Activated T-cell treated with anti-CD3 and anti-CD28 coated beads, Interleukin-2, amount 50 U/mL, for 4 hours (primary cell): ENCODE measurements at regions not wholly inside any gene's neighbourhood (a gene's known extent, or its start where the extent isn't known, plus 50 kb on each side); places are given as distances from the start of the nearest gene placed in this dataset.

Experiments
- ATAC-seq, 2 donors: fragments of 200-7000 bp; cut with Tn5 transposase; one replicate each; pipeline ENCODE4 v1.10.0; 2021
- DNase-seq: peaks from one replicate; pipeline ENCODE4 v3.0.0-alpha.2; 2020
- H3K27me3 Mint-ChIP-seq: one replicate; pipeline ENCODE4 v1.8.0; 2021; ENCODE audit warnings: low read depth, mixed read lengths
- H3K36me3 Mint-ChIP-seq: one replicate; pipeline ENCODE4 v1.8.0; 2022; ENCODE audit warnings: mixed read lengths; ENCODE audit not compliant: insufficient read depth
- H3K4me1 Mint-ChIP-seq: one replicate; pipeline ENCODE4 v1.8.0; 2021; ENCODE audit warnings: low read depth, mixed read lengths
- H3K4me3 Mint-ChIP-seq: one replicate; pipeline ENCODE4 v1.8.0; 2021; ENCODE audit warnings: mild to moderate bottlenecking, moderate library complexity, mixed read lengths
- H3K9me3 Mint-ChIP-seq: one replicate; pipeline ENCODE4 v1.8.0; 2021; ENCODE audit warnings: mixed read lengths

DNA sequence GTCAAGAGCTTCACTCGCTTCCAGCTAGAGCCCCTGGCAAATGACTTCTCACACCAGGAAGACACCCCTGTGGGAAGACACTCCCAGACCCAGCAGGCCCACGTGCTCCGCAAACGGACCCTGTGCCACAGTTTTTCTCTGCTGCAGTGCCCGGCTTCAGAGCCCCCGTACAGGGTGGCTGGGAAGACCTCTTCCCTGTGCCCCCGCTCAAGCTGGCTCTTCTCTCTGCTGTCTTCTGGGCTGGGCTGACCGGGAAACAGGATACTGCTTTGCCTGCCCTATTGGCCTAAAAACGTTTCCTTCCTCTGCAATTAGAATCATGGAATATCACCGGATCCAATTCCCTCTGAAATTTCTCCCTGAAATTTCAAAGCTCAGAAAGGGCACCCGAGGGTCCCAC lies 63.7 kb upstream of the CRHR1 start:
- H3K4me1 Mint-ChIP-seq, result no peaks in the 10 kb centered on the region
- no peak overlapping the region for H3K4me3 Mint-ChIP-seq
- H3K27me3 Mint-ChIP-seq, result peaks cover 32% of the 10 kb centered on the region
- peaks cover 9% of the 10 kb centered on the region for H3K9me3 Mint-ChIP-seq
- no peaks in the 10 kb centered on the region for H3K36me3 Mint-ChIP-seq
- DNase-seq (no peak), ATAC-seq (no peak)

DNA sequence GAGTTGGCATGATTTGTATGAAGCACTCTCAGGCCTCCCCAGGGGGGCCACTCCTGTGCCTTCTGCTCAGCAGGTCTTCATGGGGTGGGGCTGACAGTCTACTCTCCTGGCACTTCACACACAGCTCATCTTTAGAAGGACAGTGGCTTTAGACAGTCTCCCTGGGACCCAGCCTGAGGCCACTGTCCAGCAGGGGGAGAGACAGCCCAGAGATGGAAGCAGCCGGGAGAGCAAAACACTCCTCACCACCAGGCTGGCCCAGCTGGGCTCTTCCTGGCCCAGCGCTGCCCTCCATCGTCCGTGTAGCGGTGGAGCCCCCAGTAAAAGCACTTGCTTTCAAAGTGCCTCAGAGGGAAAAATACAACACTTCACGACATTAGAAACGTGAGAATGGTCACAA lies 62.0 kb upstream of the CRHR1 start:
- no peak for ATAC-seq
- Mint-ChIP-seq H3K4me3 (no peak overlapping the region), H3K27me3 (peaks cover 38% of the 10 kb centered on the region)

DNA sequence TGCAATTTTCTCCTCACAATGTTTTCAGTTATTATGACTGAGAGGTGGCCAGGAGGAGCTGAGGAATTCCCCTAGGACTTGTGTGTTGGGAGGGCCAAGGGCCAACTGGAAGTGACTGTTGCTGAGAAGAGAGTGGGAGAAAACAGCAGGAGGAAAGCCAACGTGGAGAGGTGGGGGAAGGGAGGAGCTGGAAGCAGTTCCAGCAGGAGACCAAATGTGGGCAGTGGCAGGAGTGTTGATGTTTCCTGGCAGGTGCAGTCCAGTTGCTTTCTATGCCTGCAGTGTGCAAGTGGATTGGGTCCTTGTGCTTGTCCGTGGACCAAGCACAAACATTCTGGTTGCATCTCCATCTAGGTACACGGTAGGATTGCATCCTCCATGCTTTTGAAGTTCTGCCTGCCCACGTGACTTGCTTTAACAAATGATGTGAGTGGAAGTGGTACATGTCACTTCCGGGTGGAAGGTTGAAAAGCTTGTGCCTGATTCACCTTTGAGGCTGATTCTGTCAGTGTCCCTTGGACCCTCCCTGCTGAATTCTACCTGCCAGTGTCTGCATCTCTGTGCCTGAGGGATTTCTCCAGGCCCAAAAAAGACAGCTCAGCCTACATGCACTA lies 54.7 kb upstream of the CRHR1 start:
- no peaks in the 10 kb centered on the region for H3K4me1 Mint-ChIP-seq
- H3K9me3 Mint-ChIP-seq, result peaks cover 27% of the 10 kb centered on the region
- peaks cover 51% of the 10 kb centered on the region for H3K27me3 Mint-ChIP-seq
- ATAC-seq (no peak), DNase-seq (no peak)
- H3K4me3 Mint-ChIP-seq, result no peak overlapping the region
- H3K36me3 Mint-ChIP-seq, result peaks cover 2% of the 10 kb centered on the region

More for the DNA sequence above, 62.0 kb upstream of the CRHR1 start:
- Mint-ChIP-seq H3K36me3 (no peaks in the 10 kb centered on the region), H3K9me3 (peaks cover 14% of the 10 kb centered on the region), H3K4me1 (no peaks in the 10 kb centered on the region)
- no peak for DNase-seq

DNA sequence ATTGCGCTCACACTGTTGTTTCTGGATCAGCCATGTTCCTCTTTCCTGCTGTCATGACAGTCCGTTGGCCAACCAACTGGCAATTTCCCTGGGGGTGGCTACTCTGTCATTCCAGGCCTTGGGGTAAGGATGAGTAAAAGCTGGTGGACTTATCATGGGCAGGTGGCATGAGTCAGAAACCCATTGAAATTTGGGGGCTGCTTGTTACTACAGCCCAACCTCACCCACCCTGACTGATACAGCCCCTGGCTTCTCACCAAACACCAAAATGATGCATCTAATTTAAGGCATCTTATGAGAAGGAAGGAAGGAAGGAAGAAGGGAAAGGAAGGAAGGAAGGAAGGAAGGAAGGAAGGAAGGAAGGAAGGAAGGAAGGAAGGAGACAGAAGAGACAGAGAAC lies 53.9 kb upstream of the CRHR1 start:
- no peak for DNase-seq
- Mint-ChIP-seq H3K4me1 (no peaks in the 10 kb centered on the region), H3K9me3 (peaks cover 23% of the 10 kb centered on the region), H3K4me3 (no peak overlapping the region), H3K36me3 (peaks cover 2% of the 10 kb centered on the region), H3K27me3 (peaks cover 48% of the 10 kb centered on the region)
- ATAC-seq, result no peak

DNA sequence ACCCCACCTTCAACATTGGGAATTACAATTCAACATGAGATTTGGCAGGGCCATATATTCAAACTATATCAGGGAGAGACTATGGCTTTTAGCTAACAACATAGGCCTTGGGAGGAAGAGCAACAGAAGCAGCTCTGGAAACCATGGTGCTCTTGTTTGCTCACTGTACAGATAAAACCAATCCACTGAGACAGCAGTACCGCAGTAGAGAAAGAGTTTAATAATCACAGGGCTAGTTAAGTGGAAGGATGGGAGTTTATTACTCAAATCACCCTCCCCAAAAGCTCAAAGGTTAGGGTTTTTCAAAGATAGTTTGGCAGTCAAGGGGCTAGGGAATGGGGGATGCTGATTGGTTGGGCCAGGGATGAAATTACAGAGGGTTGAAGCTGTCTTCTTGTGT lies 52.7 kb upstream of the CRHR1 start:
- peaks cover 2% of the 10 kb centered on the region for H3K36me3 Mint-ChIP-seq
- no peak for DNase-seq
- ATAC-seq, result no peak
- H3K27me3 Mint-ChIP-seq, result peaks cover 40% of the 10 kb centered on the region
- H3K9me3 Mint-ChIP-seq, result peaks cover 17% of the 10 kb centered on the region
- H3K4me1 Mint-ChIP-seq, result no peaks in the 10 kb centered on the region
- H3K4me3 Mint-ChIP-seq, result no peak overlapping the region

DNA sequence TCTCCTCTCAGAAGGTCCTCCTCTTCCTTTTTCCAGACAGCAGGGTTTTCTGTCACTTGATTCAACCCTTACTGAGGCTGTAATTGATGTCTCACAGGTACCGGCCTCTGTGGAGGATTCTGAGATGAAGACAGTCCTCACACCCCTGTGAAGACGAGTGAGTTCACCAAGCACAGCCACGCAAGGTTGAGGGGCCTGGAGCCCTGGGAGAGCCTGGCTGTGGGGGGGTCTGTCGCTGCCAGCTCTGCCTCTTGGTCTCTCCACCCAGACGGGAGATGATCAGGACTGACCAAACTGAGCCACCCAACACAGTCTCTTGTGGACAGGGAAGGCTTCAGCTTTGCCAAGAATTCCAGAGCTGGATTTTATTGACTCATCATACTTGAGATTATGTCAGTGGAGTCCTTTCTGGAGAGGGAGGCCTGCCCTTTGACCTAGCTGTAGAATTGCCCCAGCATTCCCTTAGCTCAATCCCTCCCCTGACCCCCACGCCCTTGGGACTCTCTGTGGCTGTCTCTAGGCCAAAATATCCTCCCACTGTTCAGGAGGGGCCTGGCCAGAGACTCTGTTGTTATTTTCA lies 51.1 kb upstream of the CRHR1 start:
- Mint-ChIP-seq H3K36me3 (peaks cover 2% of the 10 kb centered on the region), H3K4me1 (no peaks in the 10 kb centered on the region), H3K27me3 (peaks cover 25% of the 10 kb centered on the region), H3K4me3 (no peak overlapping the region), H3K9me3 (peaks cover 17% of the 10 kb centered on the region)
- ATAC-seq (no peak), DNase-seq (no peak)

DNA sequence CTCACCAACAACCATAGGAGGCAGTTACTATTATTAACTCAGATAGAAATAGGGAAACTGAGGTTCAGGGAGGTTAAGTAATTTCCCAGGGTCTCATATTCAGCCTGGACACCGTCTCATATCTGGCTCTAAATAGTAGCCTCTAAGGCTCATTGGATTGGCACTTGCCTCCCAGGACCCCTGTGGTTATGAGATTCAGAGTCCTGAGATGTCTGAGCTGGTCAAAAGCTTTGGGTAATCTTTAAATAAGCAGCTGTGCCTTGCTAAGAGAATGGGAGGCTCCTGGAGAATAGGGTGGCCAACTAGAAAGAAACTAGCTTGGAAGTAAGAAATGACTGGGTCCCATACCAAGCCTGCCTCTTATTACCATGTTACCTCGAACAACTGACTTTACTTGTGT lies 50.3 kb upstream of the CRHR1 start:
- Mint-ChIP-seq H3K36me3 (peaks cover 2% of the 10 kb centered on the region), H3K27me3 (peaks cover 18% of the 10 kb centered on the region), H3K4me3 (no peak overlapping the region), H3K9me3 (peaks cover 17% of the 10 kb centered on the region), H3K4me1 (no peaks in the 10 kb centered on the region)
- ATAC-seq (no peak), DNase-seq (no peak)
